Activated CD4-positive, alpha-beta T cell treated with anti-CD3 and anti-CD28 coated beads, Interleukin-2, Interleukin-6, amounts not matched to agents 100 ng/mL and 50 ng/mL, durations not matched to agents 16 hours and 8 hours (primary cell): ENCODE measurements at regions not wholly inside any gene's neighbourhood (a gene's known extent, or its start where the extent isn't known, plus 50 kb on each side); places are given as distances from the start of the nearest gene placed in this dataset.

Experiments used
- DNase-seq: peaks from one replicate; pipeline ENCODE4 v3.0.0-alpha.2; 2020

- DNase-seq: peak; percentile 40
Observed at GRCh38 chr5:40276426-40277102, 403.2 kb upstream of the PTGER4 start.

GRCh38 chr5:40274568-40274967 lies 405.1 kb upstream of the PTGER4 start:
- no peak for DNase-seq

- no peak for DNase-seq
Observed at GRCh38 chr5:40273936-40274335, 405.8 kb upstream of the PTGER4 start.

- DNase-seq: no peak
Observed at GRCh38 chr5:40271476-40271875, 408.2 kb upstream of the PTGER4 start.

- DNase-seq: peak; percentile 45
Observed at GRCh38 chr5:40270274-40270845, 409.4 kb upstream of the PTGER4 start.

- DNase-seq: no peak
Observed at GRCh38 chr5:40268088-40268487, 411.6 kb upstream of the PTGER4 start.

- DNase-seq: no peak
Observed at GRCh38 chr5:40266952-40267351, 412.8 kb upstream of the PTGER4 start.

GRCh38 chr5:40261984-40262383 lies 417.7 kb upstream of the PTGER4 start:
- DNase-seq: no peak

- no peak for DNase-seq
Observed at GRCh38 chr5:40260361-40260760, 419.4 kb upstream of the PTGER4 start.

- DNase-seq: peak; percentile 72
Observed at GRCh38 chr5:40258222-40258621, 421.5 kb upstream of the PTGER4 start.

- DNase-seq: no peak
Observed at GRCh38 chr5:40240671-40241070, 439.0 kb upstream of the PTGER4 start.

- peak; percentile 70 for DNase-seq
Observed at GRCh38 chr5:40240111-40240510, 439.6 kb upstream of the PTGER4 start.

- no peak for DNase-seq
Observed at GRCh38 chr5:40238066-40238745, 441.5 kb upstream of the PTGER4 start.

GRCh38 chr5:40235471-40236400 lies 444.0 kb upstream of the PTGER4 start:
- DNase-seq: no peak

- no peak for DNase-seq
Observed at GRCh38 chr5:40233268-40233667, 446.4 kb upstream of the PTGER4 start.

- no peak for DNase-seq
Observed at GRCh38 chr5:40227931-40228330, 451.8 kb upstream of the PTGER4 start.

- no peak for DNase-seq
Observed at GRCh38 chr5:40227366-40227765, 452.3 kb upstream of the PTGER4 start.

- DNase-seq: no peak
Observed at GRCh38 chr5:40226906-40227305, 452.8 kb upstream of the PTGER4 start.

GRCh38 chr5:40225147-40225546 lies 454.6 kb upstream of the PTGER4 start:
- peak; percentile 73 for DNase-seq

- peak; percentile 67 for DNase-seq
Observed at GRCh38 chr5:40224421-40224820, 455.3 kb upstream of the PTGER4 start.

- DNase-seq: peak; percentile 92
Observed at GRCh38 chr5:40223884-40224402, 455.8 kb upstream of the PTGER4 start.

- DNase-seq: no peak
Observed at GRCh38 chr5:40221796-40222195, 457.9 kb upstream of the PTGER4 start.

- no peak for DNase-seq
Observed at GRCh38 chr5:40221255-40221654, 458.5 kb upstream of the PTGER4 start.
